ENCODE measurements at regions not wholly inside any gene's neighbourhood (a gene's known extent, or its start where the extent isn't known, plus 50 kb on each side); places are given as distances from the start of the nearest gene placed in this dataset.

- Histone ChIP-seq H3K36me3 (ENCODE audit: control insufficient read depth, insufficient read depth, low read length) (no peaks in the 10 kb centered on the region), H3K27ac (ENCODE audit: insufficient read depth, low read length, poor library complexity, severe bottlenecking) (no peak overlapping the region), H3K4me3 (ENCODE audit: low read depth, low read length) (no peak overlapping the region), H3K9me3 (ENCODE audit: control insufficient read depth in 2 of 2, low read length in 2 of 2) (no peaks in the 10 kb centered on the region), H3K4me1 (ENCODE audit: control insufficient read depth, insufficient read depth, low read length, poor library complexity, severe bottlenecking) (no peaks in the 10 kb centered on the region), H3K27me3 (ENCODE audit: control insufficient read depth, insufficient read depth, low read length) (no peaks in the 10 kb centered on the region)
- Mint-ChIP-seq H3K9me3 (peaks cover 0 to 9% (median 2%) of the 10 kb centered on the region in 7 donors), H3K27ac (no peak overlapping the region), H3K4me3 (no peak overlapping the region), H3K36me3 (no peaks in the 10 kb centered on the region), H3K4me1 (no peaks in the 10 kb centered on the region), H3K27me3 (no peaks in the 10 kb centered on the region)
- no peak for DNase-seq
- no peak for ATAC-seq (ENCODE audit: low read depth in 2 of 2)
Observed at GRCh38 chr4:136526517-136526916, 1005.8 kb downstream of the PCDH18 start.

- Mint-ChIP-seq H3K4me1 (no peaks in the 10 kb centered on the region), H3K36me3 (no peaks in the 10 kb centered on the region), H3K27ac (no peak overlapping the region), H3K4me3 (no peak overlapping the region), H3K27me3 (no peaks in the 10 kb centered on the region), H3K9me3 (peaks cover 0 to 16% (median 2%) of the 10 kb centered on the region in 7 donors)
- H3K4me3 ChIP-seq (ENCODE audit: low read depth, low read length): no peak overlapping the region
- H3K36me3 ChIP-seq (ENCODE audit: control insufficient read depth, insufficient read depth, low read length): no peaks in the 10 kb centered on the region
- H3K9me3 ChIP-seq (ENCODE audit: control insufficient read depth in 2 of 2, low read length in 2 of 2): no peaks in the 10 kb centered on the region
- DNase-seq (no peak), ATAC-seq (ENCODE audit: low read depth in 2 of 2) (no peak)
- no peaks in the 10 kb centered on the region for H3K4me1 ChIP-seq (ENCODE audit: control insufficient read depth, insufficient read depth, low read length, poor library complexity, severe bottlenecking)
- no peak overlapping the region for H3K27ac ChIP-seq (ENCODE audit: insufficient read depth, low read length, poor library complexity, severe bottlenecking)
- no peaks in the 10 kb centered on the region for H3K27me3 ChIP-seq (ENCODE audit: control insufficient read depth, insufficient read depth, low read length)
Observed at GRCh38 chr4:136524039-136524438, 1008.3 kb downstream of the PCDH18 start.

- Mint-ChIP-seq H3K27me3 (no peaks in the 10 kb centered on the region), H3K36me3 (no peaks in the 10 kb centered on the region), H3K27ac (no peak overlapping the region), H3K9me3 (peaks cover 0 to 18% (median 4%) of the 10 kb centered on the region in 7 donors), H3K4me3 (no peak overlapping the region), H3K4me1 (no peaks in the 10 kb centered on the region)
- H3K9me3 ChIP-seq (ENCODE audit: control insufficient read depth in 2 of 2, low read length in 2 of 2): no peaks in the 10 kb centered on the region
- H3K36me3 ChIP-seq (ENCODE audit: control insufficient read depth, insufficient read depth, low read length): no peaks in the 10 kb centered on the region
- H3K4me1 ChIP-seq (ENCODE audit: control insufficient read depth, insufficient read depth, low read length, poor library complexity, severe bottlenecking): no peaks in the 10 kb centered on the region
- ATAC-seq (ENCODE audit: low read depth in 2 of 2): no peak
- H3K4me3 ChIP-seq (ENCODE audit: low read depth, low read length): no peak overlapping the region
- no peaks in the 10 kb centered on the region for H3K27me3 ChIP-seq (ENCODE audit: control insufficient read depth, insufficient read depth, low read length)
- no peak overlapping the region for H3K27ac ChIP-seq (ENCODE audit: insufficient read depth, low read length, poor library complexity, severe bottlenecking)
- DNase-seq: no peak
Observed at GRCh38 chr4:136516371-136516770, 1015.9 kb downstream of the PCDH18 start.

GRCh38 chr4:136505020-136505419, 1027.3 kb downstream of the PCDH18 start:
- H3K27ac ChIP-seq (ENCODE audit: insufficient read depth, low read length, poor library complexity, severe bottlenecking): no peak overlapping the region
- Mint-ChIP-seq H3K36me3 (no peaks in the 10 kb centered on the region), H3K27me3 (no peaks in the 10 kb centered on the region), H3K4me1 (no peaks in the 10 kb centered on the region), H3K27ac (no peak overlapping the region), H3K9me3 (peaks cover 1 to 21% (median 3%) of the 10 kb centered on the region in 7 donors), H3K4me3 (no peak overlapping the region)
- DNase-seq (no peak), ATAC-seq (ENCODE audit: low read depth in 2 of 2) (no peak)
- no peaks in the 10 kb centered on the region for H3K4me1 ChIP-seq (ENCODE audit: control insufficient read depth, insufficient read depth, low read length, poor library complexity, severe bottlenecking)
- H3K9me3 ChIP-seq (ENCODE audit: control insufficient read depth in 2 of 2, low read length in 2 of 2): no peaks in the 10 kb centered on the region
- no peaks in the 10 kb centered on the region for H3K36me3 ChIP-seq (ENCODE audit: control insufficient read depth, insufficient read depth, low read length)
- no peak overlapping the region for H3K4me3 ChIP-seq (ENCODE audit: low read depth, low read length)
- no peaks in the 10 kb centered on the region for H3K27me3 ChIP-seq (ENCODE audit: control insufficient read depth, insufficient read depth, low read length)

GRCh38 chr4:136495851-136496250, 1036.4 kb downstream of the PCDH18 start:
- Histone ChIP-seq H3K4me3 (ENCODE audit: low read depth, low read length) (no peak overlapping the region), H3K27ac (ENCODE audit: insufficient read depth, low read length, poor library complexity, severe bottlenecking) (no peak overlapping the region), H3K27me3 (ENCODE audit: control insufficient read depth, insufficient read depth, low read length) (no peaks in the 10 kb centered on the region), H3K36me3 (ENCODE audit: control insufficient read depth, insufficient read depth, low read length) (no peaks in the 10 kb centered on the region), H3K4me1 (ENCODE audit: control insufficient read depth, insufficient read depth, low read length, poor library complexity, severe bottlenecking) (no peaks in the 10 kb centered on the region), H3K9me3 (ENCODE audit: control insufficient read depth in 2 of 2, low read length in 2 of 2) (peaks cover 0 to 7% of the 10 kb centered on the region in 2 experiments)
- no peak overlapping the region for H3K27ac Mint-ChIP-seq
- H3K27me3 Mint-ChIP-seq: no peaks in the 10 kb centered on the region
- no peaks in the 10 kb centered on the region for H3K4me1 Mint-ChIP-seq
- no peak overlapping the region for H3K4me3 Mint-ChIP-seq
- DNase-seq: no peak
- H3K36me3 Mint-ChIP-seq: no peaks in the 10 kb centered on the region
- H3K9me3 Mint-ChIP-seq: peaks cover 3 to 9% (median 5%) of the 10 kb centered on the region in 7 donors
- no peak for ATAC-seq (ENCODE audit: low read depth in 2 of 2)

GRCh38 chr4:136495076-136495475, 1037.2 kb downstream of the PCDH18 start:
- Mint-ChIP-seq H3K4me1 (no peaks in the 10 kb centered on the region), H3K27me3 (no peaks in the 10 kb centered on the region), H3K36me3 (no peaks in the 10 kb centered on the region), H3K4me3 (no peak overlapping the region), H3K9me3 (peaks cover 3 to 9% (median 5%) of the 10 kb centered on the region in 7 donors), H3K27ac (no peak overlapping the region)
- H3K4me3 ChIP-seq (ENCODE audit: low read depth, low read length): no peak overlapping the region
- H3K4me1 ChIP-seq (ENCODE audit: control insufficient read depth, insufficient read depth, low read length, poor library complexity, severe bottlenecking): no peaks in the 10 kb centered on the region
- peaks cover 0 to 7% of the 10 kb centered on the region in 2 experiments for H3K9me3 ChIP-seq (ENCODE audit: control insufficient read depth in 2 of 2, low read length in 2 of 2)
- DNase-seq (no peak), ATAC-seq (ENCODE audit: low read depth in 2 of 2) (no peak)
- H3K27ac ChIP-seq (ENCODE audit: insufficient read depth, low read length, poor library complexity, severe bottlenecking): no peak overlapping the region
- no peaks in the 10 kb centered on the region for H3K27me3 ChIP-seq (ENCODE audit: control insufficient read depth, insufficient read depth, low read length)
- no peaks in the 10 kb centered on the region for H3K36me3 ChIP-seq (ENCODE audit: control insufficient read depth, insufficient read depth, low read length)

GRCh38 chr4:136489101-136489500, 1043.2 kb downstream of the PCDH18 start:
- Mint-ChIP-seq H3K27ac (no peak overlapping the region), H3K27me3 (no peaks in the 10 kb centered on the region), H3K4me1 (no peaks in the 10 kb centered on the region), H3K36me3 (no peaks in the 10 kb centered on the region), H3K4me3 (no peak overlapping the region), H3K9me3 (peaks cover 0 to 14% (median 7%) of the 10 kb centered on the region in 7 donors)
- H3K9me3 ChIP-seq (ENCODE audit: control insufficient read depth in 2 of 2, low read length in 2 of 2): peaks cover 3 to 6% of the 10 kb centered on the region in 2 experiments
- no peaks in the 10 kb centered on the region for H3K27me3 ChIP-seq (ENCODE audit: control insufficient read depth, insufficient read depth, low read length)
- DNase-seq: no peak
- H3K4me3 ChIP-seq (ENCODE audit: low read depth, low read length): no peak overlapping the region
- no peaks in the 10 kb centered on the region for H3K4me1 ChIP-seq (ENCODE audit: control insufficient read depth, insufficient read depth, low read length, poor library complexity, severe bottlenecking)
- ATAC-seq (ENCODE audit: low read depth in 2 of 2): no peak
- no peaks in the 10 kb centered on the region for H3K36me3 ChIP-seq (ENCODE audit: control insufficient read depth, insufficient read depth, low read length)
- H3K27ac ChIP-seq (ENCODE audit: insufficient read depth, low read length, poor library complexity, severe bottlenecking): no peak overlapping the region

- H3K27me3 ChIP-seq (ENCODE audit: control insufficient read depth, insufficient read depth, low read length): no peaks in the 10 kb centered on the region
- H3K4me3 ChIP-seq (ENCODE audit: low read depth, low read length): no peak overlapping the region
- no peaks in the 10 kb centered on the region for H3K36me3 ChIP-seq (ENCODE audit: control insufficient read depth, insufficient read depth, low read length)
- H3K27me3 Mint-ChIP-seq: no peaks in the 10 kb centered on the region
- no peak overlapping the region for H3K27ac ChIP-seq (ENCODE audit: insufficient read depth, low read length, poor library complexity, severe bottlenecking)
- H3K4me3 Mint-ChIP-seq: no peak overlapping the region
- H3K27ac Mint-ChIP-seq: no peak overlapping the region
- H3K4me1 ChIP-seq (ENCODE audit: control insufficient read depth, insufficient read depth, low read length, poor library complexity, severe bottlenecking): no peaks in the 10 kb centered on the region
- no peaks in the 10 kb centered on the region for H3K36me3 Mint-ChIP-seq
- ATAC-seq (ENCODE audit: low read depth in 2 of 2) (no peak), DNase-seq (no peak)
- H3K9me3 Mint-ChIP-seq: peaks cover 3 to 10% (median 5%) of the 10 kb centered on the region in 7 donors
- H3K4me1 Mint-ChIP-seq: no peaks in the 10 kb centered on the region
- peaks cover 6% of the 10 kb centered on the region in 2 experiments for H3K9me3 ChIP-seq (ENCODE audit: control insufficient read depth in 2 of 2, low read length in 2 of 2)
Observed at GRCh38 chr4:136484996-136485395, 1047.3 kb downstream of the PCDH18 start.

Measured in CD4-positive, CD25-positive, alpha-beta regulatory T cell (primary cell).